GM23338 (cell line): ENCODE measurements at regions not wholly inside any gene's neighbourhood (a gene's known extent, or its start where the extent isn't known, plus 50 kb on each side); places are given as distances from the start of the nearest gene placed in this dataset.

Experiments
- ATAC-seq: fragments of 200-7000 bp; cut with Tn5 transposase; 3 replicates; pipeline ENCODE4 v1.9.1; 2020
- DNase-seq: peaks from one replicate; pipeline ENCODE4 v3.0.0-alpha.2; 2015; ENCODE audit warnings: low spot score
- H2AFZ ChIP-seq: fragments of 200-600 bp; sonication (generic); 2 replicates; pipeline ENCODE4 v1.8.0; 2016; ENCODE audit warnings: antibody characterized with exemption, mild to moderate bottlenecking, moderate library complexity
- H3F3A ChIP-seq: fragments of 200-600 bp; sonication (generic); replicated peaks from 2 replicates; pipeline ENCODE4 v1.8.0; 2017; ENCODE audit warnings: antibody characterized with exemption, mixed run types, low read depth
- H3K27ac ChIP-seq: fragments of 200-600 bp; sonication (generic); 2 replicates; pipeline ENCODE4 v1.6.1; 2016; ENCODE audit warnings: low read depth
- H3K27me3 ChIP-seq: fragments of 200-600 bp; sonication (generic); 2 replicates; pipeline ENCODE4 v1.8.0; 2016; ENCODE audit warnings: mild to moderate bottlenecking, mixed run types, moderate library complexity; ENCODE audit not compliant: insufficient read depth
- H3K36me3 ChIP-seq: fragments of 200-600 bp; sonication (generic); 2 replicates; pipeline ENCODE4 v1.8.0; 2016; ENCODE audit warnings: mild to moderate bottlenecking; ENCODE audit not compliant: insufficient read depth
- H3K4me1 ChIP-seq: fragments of 200-600 bp; sonication (generic); 2 replicates; pipeline ENCODE4 v1.8.0; 2016; ENCODE audit warnings: mild to moderate bottlenecking, moderate library complexity; ENCODE audit not compliant: insufficient read depth
- H3K4me2 ChIP-seq: fragments of 200-600 bp; sonication (generic); 2 replicates; pipeline ENCODE4 v1.7.1; 2017; ENCODE audit warnings: mixed run types
- H3K4me3 ChIP-seq: fragments of 200-600 bp; sonication (generic); 2 replicates; pipeline ENCODE4 v1.6.1; 2016; ENCODE audit warnings: mixed run types
- H3K79me2 ChIP-seq: fragments of 200-600 bp; sonication (generic); replicated peaks from 2 replicates; pipeline ENCODE4 v1.8.0; 2017; ENCODE audit warnings: mild to moderate bottlenecking; ENCODE audit not compliant: insufficient read depth
- H3K9me2 ChIP-seq: fragments of 200-600 bp; sonication (generic); 2 replicates; pipeline ENCODE4 v1.8.0; 2017; ENCODE audit not compliant: insufficient read depth
- H4K20me1 ChIP-seq: fragments of 200-600 bp; sonication (generic); replicated peaks from 2 replicates; pipeline ENCODE4 v1.8.0; 2017; ENCODE audit warnings: mild to moderate bottlenecking; ENCODE audit not compliant: insufficient read depth
- H3K27ac Mint-ChIP-seq: 2 replicates; pipeline ENCODE4 v1.8.0; 2020; ENCODE audit warnings: inconsistent platforms, mild to moderate bottlenecking, moderate library complexity, mixed read lengths
- H3K27me3 Mint-ChIP-seq: 3 replicates; pipeline ENCODE4 v1.8.0; 2022; ENCODE audit warnings: low read depth, mild to moderate bottlenecking, moderate library complexity, mixed read lengths, inconsistent platforms; ENCODE audit not compliant: insufficient read depth, poor library complexity
- H3K36me3 Mint-ChIP-seq: 3 replicates; pipeline ENCODE4 v1.8.0; 2021; ENCODE audit warnings: low read depth, mild to moderate bottlenecking, inconsistent platforms, moderate library complexity, mixed read lengths
- H3K4me1 Mint-ChIP-seq: 3 replicates; pipeline ENCODE4 v1.8.0; 2020; ENCODE audit warnings: mild to moderate bottlenecking, inconsistent platforms, mixed read lengths
- H3K4me3 Mint-ChIP-seq: 3 replicates; pipeline ENCODE4 v1.8.0; 2021; ENCODE audit warnings: moderate library complexity, mild to moderate bottlenecking, inconsistent platforms, mixed read lengths
- H3K9me3 Mint-ChIP-seq: 3 replicates; pipeline ENCODE4 v1.8.0; 2020; ENCODE audit warnings: moderate library complexity, mild to moderate bottlenecking, inconsistent platforms, mixed read lengths
- CREB1 ChIP-seq: fragments of 250-450 bp; sonication (Bioruptor Pico); IDR thresholded peaks from 2 replicates; pipeline ENCODE4 v1.5.0; 2020; ENCODE audit warnings: low read depth, mild to moderate bottlenecking, moderate library complexity
- EZH2 ChIP-seq: fragments of 200-600 bp; sonication (generic); IDR thresholded peaks from one replicate; pipeline ENCODE4 v1.8.0; 2017; ENCODE audit warnings: antibody characterized with exemption, mild to moderate bottlenecking, low read depth; ENCODE audit not compliant: unreplicated experiment
- JUNB ChIP-seq: IDR thresholded peaks from one replicate; pipeline ENCODE4 v1.6.1; 2016; ENCODE audit warnings: antibody characterized with exemption; ENCODE audit not compliant: unreplicated experiment
- NANOG ChIP-seq: IDR thresholded peaks from 2 replicates; pipeline ENCODE4 v1.6.1; 2016; ENCODE audit warnings: antibody characterized with exemption, borderline replicate concordance
- POLR2AphosphoS5 ChIP-seq: IDR thresholded peaks from 2 replicates; pipeline ENCODE4 v1.6.1; 2016; ENCODE audit warnings: antibody characterized with exemption, low read depth
- STAT1 ChIP-seq: IDR thresholded peaks from one replicate; pipeline ENCODE4 v1.6.1; 2016; ENCODE audit warnings: antibody characterized with exemption; ENCODE audit not compliant: unreplicated experiment
- ZNF114 ChIP-seq: fragments of 250-450 bp; sonication (Bioruptor Pico); IDR thresholded peaks from 2 replicates; pipeline ENCODE4 v1.5.0; 2020; ENCODE audit warnings: mild to moderate bottlenecking, moderate library complexity
- ZNF331 ChIP-seq: fragments of 250-450 bp; sonication (Bioruptor Pico); IDR thresholded peaks from 2 replicates; pipeline ENCODE4 v1.5.0; 2020; ENCODE audit warnings: low read depth, mild to moderate bottlenecking, moderate library complexity
- TF ChIP-seq, protein P1 (sequence below): IDR thresholded peaks from 2 replicates; pipeline ENCODE4 v1.6.1; 2016; ENCODE audit warnings: antibody characterized with exemption
- TF ChIP-seq, protein P2 (sequence below), 2 experiments: fragments of 200-600 bp in 1 of 2; sonication (generic) in 1 of 2; conservative IDR thresholded peaks; 2 replicates each; pipeline versions ENCODE4 v1.5.1 to v1.6.1; 2016 to 2017; ENCODE audit warnings: antibody characterized with exemption in 2 of 2, low read depth in 2 of 2, mild to moderate bottlenecking in 2 of 2, moderate library complexity in 1 of 2
- TF ChIP-seq, protein P3 (sequence below): IDR thresholded peaks from one replicate; pipeline ENCODE4 v1.6.1; 2018; ENCODE audit warnings: antibody characterized with exemption; ENCODE audit not compliant: unreplicated experiment
- TF ChIP-seq, protein P4 (sequence below): fragments of 250-450 bp; sonication (Bioruptor Pico); IDR thresholded peaks from 2 replicates; pipeline ENCODE4 v1.5.0; 2020; ENCODE audit warnings: mild to moderate bottlenecking, moderate library complexity

DNA sequence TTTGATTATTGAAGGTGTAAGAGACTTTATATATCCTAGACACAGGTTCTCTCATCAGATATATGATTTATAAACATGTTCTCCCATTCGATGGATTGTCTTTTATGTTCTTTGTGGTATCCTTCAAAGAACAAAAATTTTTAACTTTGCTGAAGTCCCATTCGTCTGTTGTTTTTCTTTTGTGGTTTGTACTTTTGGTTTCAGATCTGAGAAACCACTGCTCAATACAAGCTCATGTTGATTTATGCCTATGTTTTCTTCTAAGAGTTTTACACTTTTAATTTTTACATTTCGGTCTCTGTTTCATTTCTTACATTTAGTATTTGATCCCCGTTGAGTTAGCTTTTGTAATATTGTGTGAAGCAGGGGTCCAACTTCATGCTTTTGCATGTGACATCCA lies 103.3 kb upstream of the SPRED1 start:
- H3K4me3 ChIP-seq = no peak overlapping the region
- no peaks in the 10 kb centered on the region for H3K9me2 ChIP-seq
- H3K36me3 ChIP-seq = peaks cover 3% of the 10 kb centered on the region; the same call in 1 of the 2 replicates
- Mint-ChIP-seq H3K27ac (no peak overlapping the region), H3K27me3 (peaks cover 3% of the 10 kb centered on the region), H3K4me3 (no peak overlapping the region), H3K36me3 (peaks cover 9% of the 10 kb centered on the region; the same call in 2 of the 3 replicates), H3K9me3 (peaks cover 15% of the 10 kb centered on the region), H3K4me1 (peaks cover 2% of the 10 kb centered on the region)
- ATAC-seq (no peak), DNase-seq (no peak)
- H4K20me1 ChIP-seq = no peaks in the 10 kb centered on the region
- H3K27ac ChIP-seq = no peak overlapping the region
- TF ChIP-seq CREB1 (no peak), STAT1 (no peak), EZH2 (no peak), POLR2AphosphoS5 (no peak), ZNF331 (CRISPR knock-in tag) (no peak), ZNF114 (no peak), NANOG (no peak), JUNB (no peak)
- TF ChIP-seq, protein P1, sequence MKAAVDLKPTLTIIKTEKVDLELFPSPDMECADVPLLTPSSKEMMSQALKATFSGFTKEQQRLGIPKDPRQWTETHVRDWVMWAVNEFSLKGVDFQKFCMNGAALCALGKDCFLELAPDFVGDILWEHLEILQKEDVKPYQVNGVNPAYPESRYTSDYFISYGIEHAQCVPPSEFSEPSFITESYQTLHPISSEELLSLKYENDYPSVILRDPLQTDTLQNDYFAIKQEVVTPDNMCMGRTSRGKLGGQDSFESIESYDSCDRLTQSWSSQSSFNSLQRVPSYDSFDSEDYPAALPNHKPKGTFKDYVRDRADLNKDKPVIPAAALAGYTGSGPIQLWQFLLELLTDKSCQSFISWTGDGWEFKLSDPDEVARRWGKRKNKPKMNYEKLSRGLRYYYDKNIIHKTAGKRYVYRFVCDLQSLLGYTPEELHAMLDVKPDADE = no peak
- TF ChIP-seq, protein P2, sequence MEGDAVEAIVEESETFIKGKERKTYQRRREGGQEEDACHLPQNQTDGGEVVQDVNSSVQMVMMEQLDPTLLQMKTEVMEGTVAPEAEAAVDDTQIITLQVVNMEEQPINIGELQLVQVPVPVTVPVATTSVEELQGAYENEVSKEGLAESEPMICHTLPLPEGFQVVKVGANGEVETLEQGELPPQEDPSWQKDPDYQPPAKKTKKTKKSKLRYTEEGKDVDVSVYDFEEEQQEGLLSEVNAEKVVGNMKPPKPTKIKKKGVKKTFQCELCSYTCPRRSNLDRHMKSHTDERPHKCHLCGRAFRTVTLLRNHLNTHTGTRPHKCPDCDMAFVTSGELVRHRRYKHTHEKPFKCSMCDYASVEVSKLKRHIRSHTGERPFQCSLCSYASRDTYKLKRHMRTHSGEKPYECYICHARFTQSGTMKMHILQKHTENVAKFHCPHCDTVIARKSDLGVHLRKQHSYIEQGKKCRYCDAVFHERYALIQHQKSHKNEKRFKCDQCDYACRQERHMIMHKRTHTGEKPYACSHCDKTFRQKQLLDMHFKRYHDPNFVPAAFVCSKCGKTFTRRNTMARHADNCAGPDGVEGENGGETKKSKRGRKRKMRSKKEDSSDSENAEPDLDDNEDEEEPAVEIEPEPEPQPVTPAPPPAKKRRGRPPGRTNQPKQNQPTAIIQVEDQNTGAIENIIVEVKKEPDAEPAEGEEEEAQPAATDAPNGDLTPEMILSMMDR (conservative IDR thresholded peaks at IDR 0.05; ENCODE audit: low read depth in 2 of 2) = no peak
- TF ChIP-seq, protein P3, sequence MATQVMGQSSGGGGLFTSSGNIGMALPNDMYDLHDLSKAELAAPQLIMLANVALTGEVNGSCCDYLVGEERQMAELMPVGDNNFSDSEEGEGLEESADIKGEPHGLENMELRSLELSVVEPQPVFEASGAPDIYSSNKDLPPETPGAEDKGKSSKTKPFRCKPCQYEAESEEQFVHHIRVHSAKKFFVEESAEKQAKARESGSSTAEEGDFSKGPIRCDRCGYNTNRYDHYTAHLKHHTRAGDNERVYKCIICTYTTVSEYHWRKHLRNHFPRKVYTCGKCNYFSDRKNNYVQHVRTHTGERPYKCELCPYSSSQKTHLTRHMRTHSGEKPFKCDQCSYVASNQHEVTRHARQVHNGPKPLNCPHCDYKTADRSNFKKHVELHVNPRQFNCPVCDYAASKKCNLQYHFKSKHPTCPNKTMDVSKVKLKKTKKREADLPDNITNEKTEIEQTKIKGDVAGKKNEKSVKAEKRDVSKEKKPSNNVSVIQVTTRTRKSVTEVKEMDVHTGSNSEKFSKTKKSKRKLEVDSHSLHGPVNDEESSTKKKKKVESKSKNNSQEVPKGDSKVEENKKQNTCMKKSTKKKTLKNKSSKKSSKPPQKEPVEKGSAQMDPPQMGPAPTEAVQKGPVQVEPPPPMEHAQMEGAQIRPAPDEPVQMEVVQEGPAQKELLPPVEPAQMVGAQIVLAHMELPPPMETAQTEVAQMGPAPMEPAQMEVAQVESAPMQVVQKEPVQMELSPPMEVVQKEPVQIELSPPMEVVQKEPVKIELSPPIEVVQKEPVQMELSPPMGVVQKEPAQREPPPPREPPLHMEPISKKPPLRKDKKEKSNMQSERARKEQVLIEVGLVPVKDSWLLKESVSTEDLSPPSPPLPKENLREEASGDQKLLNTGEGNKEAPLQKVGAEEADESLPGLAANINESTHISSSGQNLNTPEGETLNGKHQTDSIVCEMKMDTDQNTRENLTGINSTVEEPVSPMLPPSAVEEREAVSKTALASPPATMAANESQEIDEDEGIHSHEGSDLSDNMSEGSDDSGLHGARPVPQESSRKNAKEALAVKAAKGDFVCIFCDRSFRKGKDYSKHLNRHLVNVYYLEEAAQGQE = no peak
- TF ChIP-seq, protein P4, sequence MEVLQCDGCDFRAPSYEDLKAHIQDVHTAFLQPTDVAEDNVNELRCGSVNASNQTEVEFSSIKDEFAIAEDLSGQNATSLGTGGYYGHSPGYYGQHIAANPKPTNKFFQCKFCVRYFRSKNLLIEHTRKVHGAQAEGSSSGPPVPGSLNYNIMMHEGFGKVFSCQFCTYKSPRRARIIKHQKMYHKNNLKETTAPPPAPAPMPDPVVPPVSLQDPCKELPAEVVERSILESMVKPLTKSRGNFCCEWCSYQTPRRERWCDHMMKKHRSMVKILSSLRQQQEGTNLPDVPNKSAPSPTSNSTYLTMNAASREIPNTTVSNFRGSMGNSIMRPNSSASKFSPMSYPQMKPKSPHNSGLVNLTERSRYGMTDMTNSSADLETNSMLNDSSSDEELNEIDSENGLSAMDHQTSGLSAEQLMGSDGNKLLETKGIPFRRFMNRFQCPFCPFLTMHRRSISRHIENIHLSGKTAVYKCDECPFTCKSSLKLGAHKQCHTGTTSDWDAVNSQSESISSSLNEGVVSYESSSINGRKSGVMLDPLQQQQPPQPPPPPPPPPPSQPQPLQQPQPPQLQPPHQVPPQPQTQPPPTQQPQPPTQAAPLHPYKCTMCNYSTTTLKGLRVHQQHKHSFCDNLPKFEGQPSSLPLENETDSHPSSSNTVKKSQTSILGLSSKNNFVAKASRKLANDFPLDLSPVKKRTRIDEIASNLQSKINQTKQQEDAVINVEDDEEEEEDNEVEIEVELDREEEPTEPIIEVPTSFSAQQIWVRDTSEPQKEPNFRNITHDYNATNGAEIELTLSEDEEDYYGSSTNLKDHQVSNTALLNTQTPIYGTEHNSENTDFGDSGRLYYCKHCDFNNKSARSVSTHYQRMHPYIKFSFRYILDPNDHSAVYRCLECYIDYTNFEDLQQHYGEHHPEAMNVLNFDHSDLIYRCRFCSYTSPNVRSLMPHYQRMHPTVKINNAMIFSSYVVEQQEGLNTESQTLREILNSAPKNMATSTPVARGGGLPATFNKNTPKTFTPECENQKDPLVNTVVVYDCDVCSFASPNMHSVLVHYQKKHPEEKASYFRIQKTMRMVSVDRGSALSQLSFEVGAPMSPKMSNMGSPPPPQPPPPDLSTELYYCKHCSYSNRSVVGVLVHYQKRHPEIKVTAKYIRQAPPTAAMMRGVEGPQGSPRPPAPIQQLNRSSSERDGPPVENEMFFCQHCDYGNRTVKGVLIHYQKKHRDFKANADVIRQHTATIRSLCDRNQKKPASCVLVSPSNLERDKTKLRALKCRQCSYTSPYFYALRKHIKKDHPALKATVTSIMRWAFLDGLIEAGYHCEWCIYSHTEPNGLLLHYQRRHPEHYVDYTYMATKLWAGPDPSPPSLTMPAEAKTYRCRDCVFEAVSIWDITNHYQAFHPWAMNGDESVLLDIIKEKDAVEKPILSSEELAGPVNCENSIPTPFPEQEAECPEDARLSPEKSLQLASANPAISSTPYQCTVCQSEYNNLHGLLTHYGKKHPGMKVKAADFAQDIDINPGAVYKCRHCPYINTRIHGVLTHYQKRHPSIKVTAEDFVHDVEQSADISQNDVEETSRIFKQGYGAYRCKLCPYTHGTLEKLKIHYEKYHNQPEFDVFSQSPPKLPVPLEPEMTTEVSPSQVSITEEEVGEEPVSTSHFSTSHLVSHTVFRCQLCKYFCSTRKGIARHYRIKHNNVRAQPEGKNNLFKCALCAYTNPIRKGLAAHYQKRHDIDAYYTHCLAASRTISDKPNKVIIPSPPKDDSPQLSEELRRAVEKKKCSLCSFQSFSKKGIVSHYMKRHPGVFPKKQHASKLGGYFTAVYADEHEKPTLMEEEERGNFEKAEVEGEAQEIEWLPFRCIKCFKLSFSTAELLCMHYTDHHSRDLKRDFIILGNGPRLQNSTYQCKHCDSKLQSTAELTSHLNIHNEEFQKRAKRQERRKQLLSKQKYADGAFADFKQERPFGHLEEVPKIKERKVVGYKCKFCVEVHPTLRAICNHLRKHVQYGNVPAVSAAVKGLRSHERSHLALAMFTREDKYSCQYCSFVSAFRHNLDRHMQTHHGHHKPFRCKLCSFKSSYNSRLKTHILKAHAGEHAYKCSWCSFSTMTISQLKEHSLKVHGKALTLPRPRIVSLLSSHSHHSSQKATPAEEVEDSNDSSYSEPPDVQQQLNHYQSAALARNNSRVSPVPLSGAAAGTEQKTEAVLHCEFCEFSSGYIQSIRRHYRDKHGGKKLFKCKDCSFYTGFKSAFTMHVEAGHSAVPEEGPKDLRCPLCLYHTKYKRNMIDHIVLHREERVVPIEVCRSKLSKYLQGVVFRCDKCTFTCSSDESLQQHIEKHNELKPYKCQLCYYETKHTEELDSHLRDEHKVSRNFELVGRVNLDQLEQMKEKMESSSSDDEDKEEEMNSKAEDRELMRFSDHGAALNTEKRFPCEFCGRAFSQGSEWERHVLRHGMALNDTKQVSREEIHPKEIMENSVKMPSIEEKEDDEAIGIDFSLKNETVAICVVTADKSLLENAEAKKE (CRISPR knock-in tag) = no peak
- no peaks in the 10 kb centered on the region for H3K4me1 ChIP-seq
- no peaks in the 10 kb centered on the region for H3K79me2 ChIP-seq
- H2AFZ ChIP-seq = no peak overlapping the region
- no peaks in the 10 kb centered on the region for H3K27me3 ChIP-seq
- H3K4me2 ChIP-seq = no peak overlapping the region
- H3F3A ChIP-seq = no peaks in the 10 kb centered on the region
